B cell (primary cell): ENCODE measurements at regions not wholly inside any gene's neighbourhood (a gene's known extent, or its start where the extent isn't known, plus 50 kb on each side); places are given as distances from the start of the nearest gene placed in this dataset.

Experiments
- EZH2 ChIP-seq: IDR thresholded peaks from 2 replicates; pipeline ENCODE4 v1.6.1; 2012; ENCODE audit warnings: borderline replicate concordance, low read depth, mild to moderate bottlenecking, moderate library complexity, low read length; ENCODE audit not compliant: insufficient read depth, poor library complexity, severe bottlenecking
- TF ChIP-seq, protein P1 (sequence below): fragments of 200-600 bp; IDR thresholded peaks from one replicate; pipeline ENCODE4 v1.8.0; 2022; ENCODE audit warnings: antibody characterized with exemption, mild to moderate bottlenecking

DNA sequence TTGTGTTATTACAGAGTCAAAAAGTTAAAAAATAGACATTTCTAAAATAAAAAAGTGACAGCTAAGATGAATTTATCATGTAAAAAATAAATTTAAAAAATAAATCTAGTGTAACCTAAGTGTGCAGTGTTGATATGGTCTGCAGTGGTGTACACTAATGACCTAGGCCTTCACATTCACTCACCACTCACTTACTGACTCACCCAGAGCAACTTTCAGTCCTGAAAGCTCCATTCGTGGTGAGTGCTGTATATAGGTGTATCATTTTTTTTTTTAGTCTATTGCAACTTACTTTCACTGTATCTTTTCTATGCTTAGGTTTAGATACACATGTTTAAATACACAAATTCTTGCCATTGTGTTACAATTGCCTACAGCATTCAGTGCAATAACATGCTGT, 459.4 kb upstream of the ROBO1 start:
- TF ChIP-seq, protein P1, sequence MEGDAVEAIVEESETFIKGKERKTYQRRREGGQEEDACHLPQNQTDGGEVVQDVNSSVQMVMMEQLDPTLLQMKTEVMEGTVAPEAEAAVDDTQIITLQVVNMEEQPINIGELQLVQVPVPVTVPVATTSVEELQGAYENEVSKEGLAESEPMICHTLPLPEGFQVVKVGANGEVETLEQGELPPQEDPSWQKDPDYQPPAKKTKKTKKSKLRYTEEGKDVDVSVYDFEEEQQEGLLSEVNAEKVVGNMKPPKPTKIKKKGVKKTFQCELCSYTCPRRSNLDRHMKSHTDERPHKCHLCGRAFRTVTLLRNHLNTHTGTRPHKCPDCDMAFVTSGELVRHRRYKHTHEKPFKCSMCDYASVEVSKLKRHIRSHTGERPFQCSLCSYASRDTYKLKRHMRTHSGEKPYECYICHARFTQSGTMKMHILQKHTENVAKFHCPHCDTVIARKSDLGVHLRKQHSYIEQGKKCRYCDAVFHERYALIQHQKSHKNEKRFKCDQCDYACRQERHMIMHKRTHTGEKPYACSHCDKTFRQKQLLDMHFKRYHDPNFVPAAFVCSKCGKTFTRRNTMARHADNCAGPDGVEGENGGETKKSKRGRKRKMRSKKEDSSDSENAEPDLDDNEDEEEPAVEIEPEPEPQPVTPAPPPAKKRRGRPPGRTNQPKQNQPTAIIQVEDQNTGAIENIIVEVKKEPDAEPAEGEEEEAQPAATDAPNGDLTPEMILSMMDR = no peak
- no peak for TF ChIP-seq EZH2
